C4-2B (cell line): ENCODE measurements at regions not wholly inside any gene's neighbourhood (a gene's known extent, or its start where the extent isn't known, plus 50 kb on each side); places are given as distances from the start of the nearest gene placed in this dataset.

ENCODE experiments used
- ZFX ChIP-seq: fragments of 450-650 bp; IDR thresholded peaks from 2 replicates; pipeline ENCODE4 v1.6.1; 2017
- TF ChIP-seq, protein P1 (sequence below): fragments of 450-650 bp; conservative IDR thresholded peaks from 2 replicates; pipeline ENCODE4 v1.5.1; 2017; ENCODE audit warnings: mild to moderate bottlenecking

DNA sequence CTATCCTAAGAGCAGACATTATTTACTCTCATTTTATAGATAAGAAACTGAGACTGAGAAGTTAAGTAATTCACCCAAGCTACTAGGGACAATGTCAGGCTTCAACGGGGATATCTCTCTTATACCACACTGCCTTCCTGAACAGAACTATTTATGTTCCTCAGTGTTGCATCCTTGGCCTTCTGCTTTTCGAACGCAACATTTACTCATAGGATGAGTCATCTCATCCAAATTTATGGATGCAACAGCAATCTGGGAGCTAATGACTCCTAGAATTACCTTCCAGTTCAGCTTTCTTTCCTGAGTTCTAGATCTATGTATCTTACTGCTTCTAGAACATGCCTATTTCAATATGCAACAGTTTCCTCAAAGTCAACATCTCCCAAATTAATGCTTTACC lies 103.6 kb upstream of the PAM start:
- TF ChIP-seq, protein P1, sequence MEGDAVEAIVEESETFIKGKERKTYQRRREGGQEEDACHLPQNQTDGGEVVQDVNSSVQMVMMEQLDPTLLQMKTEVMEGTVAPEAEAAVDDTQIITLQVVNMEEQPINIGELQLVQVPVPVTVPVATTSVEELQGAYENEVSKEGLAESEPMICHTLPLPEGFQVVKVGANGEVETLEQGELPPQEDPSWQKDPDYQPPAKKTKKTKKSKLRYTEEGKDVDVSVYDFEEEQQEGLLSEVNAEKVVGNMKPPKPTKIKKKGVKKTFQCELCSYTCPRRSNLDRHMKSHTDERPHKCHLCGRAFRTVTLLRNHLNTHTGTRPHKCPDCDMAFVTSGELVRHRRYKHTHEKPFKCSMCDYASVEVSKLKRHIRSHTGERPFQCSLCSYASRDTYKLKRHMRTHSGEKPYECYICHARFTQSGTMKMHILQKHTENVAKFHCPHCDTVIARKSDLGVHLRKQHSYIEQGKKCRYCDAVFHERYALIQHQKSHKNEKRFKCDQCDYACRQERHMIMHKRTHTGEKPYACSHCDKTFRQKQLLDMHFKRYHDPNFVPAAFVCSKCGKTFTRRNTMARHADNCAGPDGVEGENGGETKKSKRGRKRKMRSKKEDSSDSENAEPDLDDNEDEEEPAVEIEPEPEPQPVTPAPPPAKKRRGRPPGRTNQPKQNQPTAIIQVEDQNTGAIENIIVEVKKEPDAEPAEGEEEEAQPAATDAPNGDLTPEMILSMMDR = no peak
- TF ChIP-seq ZFX = no peak
